ENCODE measurements at regions not wholly inside any gene's neighbourhood (a gene's known extent, or its start where the extent isn't known, plus 50 kb on each side); places are given as distances from the start of the nearest gene placed in this dataset.

- CTCF ChIA-PET, result interaction anchor here (0.6 to 1.0 kb wide), 2 partner anchors 56 to 61 kb away, joined by 5 read pairs; partner anchors contain the start of gene EEF1E1
- no TSS peak for BruUV-seq (replicated peaks)
- Mint-ChIP-seq H3K4me1 (ENCODE audit: low read depth, unreplicated experiment) (peaks cover 30% of the 10 kb centered on the region), H3K36me3 (ENCODE audit: insufficient read depth, unreplicated experiment) (no peaks in the 10 kb centered on the region), H3K4me3 (ENCODE audit: low read depth, unreplicated experiment) (peak overlapping the region; percentile 45), H3K9me3 (ENCODE audit: low read depth, unreplicated experiment) (no peaks in the 10 kb centered on the region), H3K27ac (ENCODE audit: unreplicated experiment) (peak overlapping the region; percentile 60), H3K27me3 (ENCODE audit: unreplicated experiment) (no peaks in the 10 kb centered on the region)
- TF ChIP-seq, protein P1, sequence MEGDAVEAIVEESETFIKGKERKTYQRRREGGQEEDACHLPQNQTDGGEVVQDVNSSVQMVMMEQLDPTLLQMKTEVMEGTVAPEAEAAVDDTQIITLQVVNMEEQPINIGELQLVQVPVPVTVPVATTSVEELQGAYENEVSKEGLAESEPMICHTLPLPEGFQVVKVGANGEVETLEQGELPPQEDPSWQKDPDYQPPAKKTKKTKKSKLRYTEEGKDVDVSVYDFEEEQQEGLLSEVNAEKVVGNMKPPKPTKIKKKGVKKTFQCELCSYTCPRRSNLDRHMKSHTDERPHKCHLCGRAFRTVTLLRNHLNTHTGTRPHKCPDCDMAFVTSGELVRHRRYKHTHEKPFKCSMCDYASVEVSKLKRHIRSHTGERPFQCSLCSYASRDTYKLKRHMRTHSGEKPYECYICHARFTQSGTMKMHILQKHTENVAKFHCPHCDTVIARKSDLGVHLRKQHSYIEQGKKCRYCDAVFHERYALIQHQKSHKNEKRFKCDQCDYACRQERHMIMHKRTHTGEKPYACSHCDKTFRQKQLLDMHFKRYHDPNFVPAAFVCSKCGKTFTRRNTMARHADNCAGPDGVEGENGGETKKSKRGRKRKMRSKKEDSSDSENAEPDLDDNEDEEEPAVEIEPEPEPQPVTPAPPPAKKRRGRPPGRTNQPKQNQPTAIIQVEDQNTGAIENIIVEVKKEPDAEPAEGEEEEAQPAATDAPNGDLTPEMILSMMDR (IDR thresholded peaks at IDR 0.05; ENCODE audit: unreplicated experiment), result no peak
- intact Hi-C loops (cut with micrococcal nuclease; ENCODE audit: unreplicated experiment), result no loop called here
- DNase-seq, result peak; percentile 23
These were observed 55.5 kb upstream of the EEF1E1 start for GRCh38 chr6:8157839-8158238.

DNA sequence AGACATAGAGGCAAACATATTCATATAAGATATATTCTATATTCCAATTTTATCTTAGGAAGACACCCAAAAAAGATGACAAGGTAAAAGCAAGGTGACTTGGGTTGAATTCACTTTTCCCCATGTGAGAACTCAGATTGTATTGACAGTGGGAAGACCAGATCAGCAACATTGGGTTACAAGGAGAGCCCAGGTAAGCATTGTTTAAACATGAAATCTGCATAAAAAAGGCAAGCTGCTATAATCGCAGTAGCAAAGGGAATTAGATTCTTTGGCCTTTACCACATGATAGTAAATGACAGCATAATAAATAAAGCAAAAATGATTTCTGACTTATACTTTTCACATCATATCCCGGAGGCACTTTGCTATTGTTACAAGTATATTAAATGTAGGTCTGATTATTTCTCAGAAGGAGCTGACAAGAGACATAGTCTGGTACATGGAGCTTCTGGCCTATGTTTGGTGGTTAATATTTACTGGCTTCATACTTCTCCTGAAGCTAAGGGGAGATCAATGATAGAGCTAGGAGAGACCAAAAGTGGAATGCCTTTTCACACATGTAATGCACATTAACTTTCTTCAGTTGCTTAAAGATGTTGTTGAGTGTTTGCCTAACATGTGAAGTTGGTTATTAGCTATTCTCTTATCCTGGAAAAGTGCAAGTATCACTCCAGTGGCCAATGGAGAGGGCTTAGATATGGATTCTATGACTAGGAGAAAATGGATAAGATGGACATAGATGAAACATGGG, 53.1 kb upstream of the EEF1E1 start:
- DNase-seq, result no peak
- H3K36me3 Mint-ChIP-seq (ENCODE audit: insufficient read depth, unreplicated experiment), result no peaks in the 10 kb centered on the region
- no peak overlapping the region for H3K27ac Mint-ChIP-seq (ENCODE audit: unreplicated experiment)
- no TSS peak for BruUV-seq (replicated peaks)
- no peak overlapping the region for H3K4me3 Mint-ChIP-seq (ENCODE audit: low read depth, unreplicated experiment)
- TF ChIP-seq, protein P1 (IDR thresholded peaks at IDR 0.05; ENCODE audit: unreplicated experiment), result no peak
- intact Hi-C loops (cut with micrococcal nuclease; ENCODE audit: unreplicated experiment), result no loop called here
- peaks cover 30% of the 10 kb centered on the region for H3K4me1 Mint-ChIP-seq (ENCODE audit: low read depth, unreplicated experiment)
- no peaks in the 10 kb centered on the region for H3K27me3 Mint-ChIP-seq (ENCODE audit: unreplicated experiment)
- CTCF ChIA-PET, result interaction anchor here (0.6 kb wide), 1 partner anchor 21 kb away, joined by 3 read pairs; no protein-coding TSS in a partner anchor
- no peaks in the 10 kb centered on the region for H3K9me3 Mint-ChIP-seq (ENCODE audit: low read depth, unreplicated experiment)

Measured in Calu3 (cell line).